Caco-2 (cell line): ENCODE measurements at regions not wholly inside any gene's neighbourhood (a gene's known extent, or its start where the extent isn't known, plus 50 kb on each side); places are given as distances from the start of the nearest gene placed in this dataset.

Experiments used
- BruUV-seq: library from RNA; stranded (reverse); fragments of 400-500 nt; replicated peaks from 2 replicates; lab custom pipeline; 2021; lab: Mats Ljungman, UMichigan
- CTCF ChIA-PET: fragments of 300-600 bp; sonication (Branson Sonifier 250); formaldehyde crosslinking; loops from one replicate; lab custom pipeline; 2022; ENCODE audit warnings: antibody characterized with exemption; lab: Charles Lee
- POLR2A ChIA-PET: fragments of 300-600 bp; sonication (Branson Sonifier 250); formaldehyde crosslinking; loops from one replicate; lab custom pipeline; 2022; ENCODE audit warnings: antibody characterized with exemption; lab: Charles Lee
- DNase-seq, 2 experiments: peaks; one replicate each; pipeline versions ENCODE4 v3.0.0 to v3.0.0-alpha.2; 2020 to 2022
- H3K27me3 ChIP-seq: replicated peaks from 2 replicates; pipeline ENCODE4 v1.6.0; 2011; ENCODE audit warnings: low read length; ENCODE audit not compliant: control insufficient read depth, insufficient read depth
- H3K36me3 ChIP-seq: 2 replicates; pipeline ENCODE4 v1.5.1; 2011; ENCODE audit warnings: low read length; ENCODE audit not compliant: control insufficient read depth, insufficient read depth
- H3K4me1 ChIP-seq: fragments of 250-450 bp; sonication (Bioruptor Pico); 2 replicates; pipeline ENCODE4 v1.5.1; 2020; ENCODE audit warnings: mild to moderate bottlenecking
- H3K4me3 ChIP-seq: 2 replicates; pipeline ENCODE4 v1.5.1; 2011; ENCODE audit warnings: low read depth, mild to moderate bottlenecking, control low read depth, low read length
- H3K9me3 ChIP-seq: fragments of 250-450 bp; sonication (Bioruptor Pico); 2 replicates; pipeline ENCODE4 v1.5.1; 2020; ENCODE audit warnings: mild to moderate bottlenecking, moderate library complexity
- H3K27ac Mint-ChIP-seq: one replicate; pipeline ENCODE4 v1.8.0; 2022; ENCODE audit warnings: mixed read lengths; ENCODE audit not compliant: unreplicated experiment
- H3K27me3 Mint-ChIP-seq: one replicate; pipeline ENCODE4 v1.8.0; 2022; ENCODE audit warnings: mixed read lengths; ENCODE audit not compliant: insufficient read depth, unreplicated experiment
- H3K36me3 Mint-ChIP-seq: one replicate; pipeline ENCODE4 v1.8.0; 2022; ENCODE audit warnings: mild to moderate bottlenecking, mixed read lengths; ENCODE audit not compliant: insufficient read depth, unreplicated experiment
- H3K4me1 Mint-ChIP-seq: one replicate; pipeline ENCODE4 v1.8.0; 2022; ENCODE audit warnings: low read depth, mixed read lengths; ENCODE audit not compliant: unreplicated experiment
- H3K4me3 Mint-ChIP-seq: one replicate; pipeline ENCODE4 v1.8.0; 2022; ENCODE audit warnings: mild to moderate bottlenecking, moderate library complexity, mixed read lengths; ENCODE audit not compliant: unreplicated experiment
- H3K9me3 Mint-ChIP-seq: one replicate; pipeline ENCODE4 v1.8.0; 2022; ENCODE audit warnings: mixed read lengths; ENCODE audit not compliant: unreplicated experiment
- intact Hi-C: fragments of 100-400 bp; cut with micrococcal nuclease; formaldehyde crosslinking; loops from one replicate; pipeline ENCODE4 v1.10.0; 2022; ENCODE audit not compliant: unreplicated experiment
- TF ChIP-seq, protein P1 (sequence below), 2 experiments: fragments of 200-600 bp in 1 of 2; IDR thresholded peaks; 1 replicate in 1 of 2; 2 replicates in 1 of 2; pipeline versions ENCODE4 v1.5.1 to v1.8.0; 2011 to 2022; ENCODE audit warnings: antibody characterized with exemption in 1 of 2, control low read depth in 1 of 2, inconsistent platforms in 1 of 2, low read depth in 1 of 2, low read length in 1 of 2, mild to moderate bottlenecking in 1 of 2, moderate library complexity in 1 of 2; ENCODE audit not compliant: insufficient read depth in 1 of 2, severe bottlenecking in 1 of 2, unreplicated experiment in 1 of 2

DNA sequence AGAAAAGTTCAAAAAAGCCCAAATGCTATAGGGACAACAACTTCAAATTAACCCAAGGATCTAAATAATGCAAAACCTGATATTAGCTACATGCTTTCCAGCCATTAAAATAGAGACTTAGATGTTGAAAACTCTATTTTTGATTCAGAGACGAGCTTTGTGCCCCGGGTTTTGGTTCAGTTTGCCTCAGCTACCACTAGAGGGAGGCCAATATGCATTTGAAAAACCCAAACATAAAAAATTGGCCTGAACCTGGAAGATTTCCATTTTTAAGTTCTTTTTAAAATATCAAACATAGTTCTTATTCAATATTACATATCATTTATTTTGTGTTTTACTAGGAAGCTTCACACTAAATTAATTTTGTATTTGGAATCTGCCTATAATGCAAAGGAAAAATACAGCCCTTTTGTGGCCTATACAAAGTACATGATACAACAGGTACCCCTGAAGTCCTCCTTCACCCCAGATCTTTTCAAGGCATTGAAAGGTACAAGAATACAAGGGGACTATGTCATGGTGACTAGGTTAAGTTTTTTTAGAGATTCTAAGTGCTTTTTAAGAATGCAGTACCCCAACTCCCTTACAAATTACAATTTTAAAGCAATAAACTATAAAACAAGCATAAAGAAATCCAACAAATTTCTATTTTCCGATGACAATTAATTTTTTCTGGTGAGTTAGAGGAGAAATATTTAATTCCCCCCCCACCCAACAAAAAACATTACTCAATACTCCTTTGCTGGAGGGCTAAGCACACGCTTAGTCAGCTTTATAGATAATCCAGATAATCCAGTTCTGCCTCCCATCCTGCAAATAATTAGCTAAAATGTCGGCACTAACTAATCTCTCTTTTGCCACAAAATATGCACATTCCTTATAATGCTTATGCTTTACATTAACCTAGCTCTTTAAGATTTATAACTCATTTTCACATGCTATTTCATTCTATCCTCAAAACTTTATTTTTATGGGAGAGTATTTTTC, 97.7 kb upstream of the PTPN13 start:
- H3K4me3 Mint-ChIP-seq: no peak overlapping the region
- no peaks in the 10 kb centered on the region for H3K36me3 Mint-ChIP-seq
- Histone ChIP-seq H3K4me1 (peaks cover 5% of the 10 kb centered on the region; the same call in 1 of the 2 replicates), H3K36me3 (no peaks in the 10 kb centered on the region), H3K4me3 (no peak overlapping the region), H3K27me3 (no peaks in the 10 kb centered on the region), H3K9me3 (no peaks in the 10 kb centered on the region)
- CTCF ChIA-PET: interaction anchor here (0.5 to 1.6 kb wide), 4 partner anchors 17 to 396 kb away, joined by 3 to 5 read pairs (median 3); partner anchors contain the start of gene C4orf36
- peaks cover 7% of the 10 kb centered on the region for H3K4me1 Mint-ChIP-seq
- H3K9me3 Mint-ChIP-seq: no peaks in the 10 kb centered on the region
- no peak overlapping the region for H3K27ac Mint-ChIP-seq
- peak in 1 of 2 experiments; percentile 27 for DNase-seq
- no peaks in the 10 kb centered on the region for H3K27me3 Mint-ChIP-seq
- POLR2A ChIA-PET: no interaction called here
- intact Hi-C loops: loop anchor here (2.0 to 10.0 kb wide), 4 partner anchors 98 to 738 kb away; partner anchors contain the start of gene PTPN13
- no TSS peak for BruUV-seq
- TF ChIP-seq, protein P1, sequence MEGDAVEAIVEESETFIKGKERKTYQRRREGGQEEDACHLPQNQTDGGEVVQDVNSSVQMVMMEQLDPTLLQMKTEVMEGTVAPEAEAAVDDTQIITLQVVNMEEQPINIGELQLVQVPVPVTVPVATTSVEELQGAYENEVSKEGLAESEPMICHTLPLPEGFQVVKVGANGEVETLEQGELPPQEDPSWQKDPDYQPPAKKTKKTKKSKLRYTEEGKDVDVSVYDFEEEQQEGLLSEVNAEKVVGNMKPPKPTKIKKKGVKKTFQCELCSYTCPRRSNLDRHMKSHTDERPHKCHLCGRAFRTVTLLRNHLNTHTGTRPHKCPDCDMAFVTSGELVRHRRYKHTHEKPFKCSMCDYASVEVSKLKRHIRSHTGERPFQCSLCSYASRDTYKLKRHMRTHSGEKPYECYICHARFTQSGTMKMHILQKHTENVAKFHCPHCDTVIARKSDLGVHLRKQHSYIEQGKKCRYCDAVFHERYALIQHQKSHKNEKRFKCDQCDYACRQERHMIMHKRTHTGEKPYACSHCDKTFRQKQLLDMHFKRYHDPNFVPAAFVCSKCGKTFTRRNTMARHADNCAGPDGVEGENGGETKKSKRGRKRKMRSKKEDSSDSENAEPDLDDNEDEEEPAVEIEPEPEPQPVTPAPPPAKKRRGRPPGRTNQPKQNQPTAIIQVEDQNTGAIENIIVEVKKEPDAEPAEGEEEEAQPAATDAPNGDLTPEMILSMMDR (IDR thresholded peaks at IDR 0.05; ENCODE audit: insufficient read depth in 1 of 2, low read depth in 1 of 2, low read length in 1 of 2, severe bottlenecking in 1 of 2, unreplicated experiment in 1 of 2): peak; percentile 77 to 85

DNA sequence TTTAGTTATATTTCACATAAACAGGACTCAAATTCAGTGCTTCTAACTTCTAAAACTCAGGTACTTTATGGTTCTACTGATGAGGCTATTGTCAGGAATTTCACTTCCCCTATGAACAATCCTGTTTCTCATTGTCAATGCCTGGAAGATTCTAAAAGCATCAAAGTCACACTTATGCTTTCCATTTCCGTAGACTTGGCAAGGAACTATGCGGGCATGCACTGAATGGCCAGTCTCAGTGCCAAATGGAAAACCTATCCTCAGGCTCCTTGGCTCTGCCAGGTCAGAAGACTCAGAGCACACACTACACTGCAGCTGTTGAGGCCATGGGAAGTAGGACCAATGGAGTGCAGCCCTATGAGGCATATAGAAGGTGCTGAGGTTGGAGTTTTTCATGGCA, 97.0 kb upstream of the PTPN13 start:
- Histone ChIP-seq H3K4me3 (no peak overlapping the region), H3K27me3 (no peaks in the 10 kb centered on the region), H3K36me3 (no peaks in the 10 kb centered on the region), H3K9me3 (no peaks in the 10 kb centered on the region), H3K4me1 (peaks cover 5% of the 10 kb centered on the region; the same call in 1 of the 2 replicates)
- peaks cover 7% of the 10 kb centered on the region for H3K4me1 Mint-ChIP-seq
- ChIA-PET POLR2A (no interaction called here), CTCF (interaction anchor here (0.5 to 1.6 kb wide), 3 partner anchors 47 to 396 kb away, joined by 3 to 5 read pairs (median 3); partner anchors contain the start of gene C4orf36)
- no peaks in the 10 kb centered on the region for H3K9me3 Mint-ChIP-seq
- H3K4me3 Mint-ChIP-seq: no peak overlapping the region
- DNase-seq: no peak
- intact Hi-C loops: loop anchor here (2.0 to 10.0 kb wide), 4 partner anchors 98 to 738 kb away; partner anchors contain the start of gene PTPN13
- no TSS peak for BruUV-seq
- TF ChIP-seq, protein P1 (IDR thresholded peaks at IDR 0.05; ENCODE audit: insufficient read depth in 1 of 2, low read depth in 1 of 2, low read length in 1 of 2, severe bottlenecking in 1 of 2, unreplicated experiment in 1 of 2): no peak
- H3K27ac Mint-ChIP-seq: no peak overlapping the region
- H3K27me3 Mint-ChIP-seq: no peaks in the 10 kb centered on the region
- H3K36me3 Mint-ChIP-seq: no peaks in the 10 kb centered on the region
